Fibroblast of mammary gland (primary cell): ENCODE measurements at regions not wholly inside any gene's neighbourhood (a gene's known extent, or its start where the extent isn't known, plus 50 kb on each side); places are given as distances from the start of the nearest gene placed in this dataset.

Experiments
- DNase-seq: peaks from one replicate; pipeline ENCODE4 v3.0.0-alpha.2; 2010; ENCODE audit warnings: low read depth
- H3K4me3 ChIP-seq: 2 replicates; pipeline ENCODE4 v1.5.1; 2011; ENCODE audit warnings: low read depth, mild to moderate bottlenecking, low read length, moderate library complexity; ENCODE audit not compliant: control insufficient read depth
- CTCF ChIP-seq: conservative IDR thresholded peaks from 2 replicates; pipeline ENCODE4 v1.5.1; 2011; ENCODE audit warnings: low read depth, low read length, inconsistent platforms; ENCODE audit not compliant: control insufficient read depth, insufficient read depth

GRCh38 chr1:166327886-166328285 is 161.1 kb upstream of the FAM78B start:
- DNase-seq, result no peak
- no peak for TF ChIP-seq CTCF
- no peak overlapping the region for H3K4me3 ChIP-seq

GRCh38 chr1:166328956-166329355 is 162.2 kb upstream of the FAM78B start:
- DNase-seq, result no peak
- no peak overlapping the region for H3K4me3 ChIP-seq
- no peak for TF ChIP-seq CTCF

- no peak for TF ChIP-seq CTCF
- H3K4me3 ChIP-seq, result no peak overlapping the region
- DNase-seq, result no peak
Observed at GRCh38 chr1:166330096-166330495, 163.3 kb upstream of the FAM78B start.

GRCh38 chr1:166338105-166338504 is 171.3 kb upstream of the FAM78B start:
- H3K4me3 ChIP-seq, result no peak overlapping the region

GRCh38 chr1:166340709-166341108 is 173.9 kb upstream of the FAM78B start:
- no peak for DNase-seq
- no peak for TF ChIP-seq CTCF
- H3K4me3 ChIP-seq, result no peak overlapping the region

More at GRCh38 chr1:166338105-166338504, 171.3 kb upstream of the FAM78B start:
- TF ChIP-seq CTCF, result no peak
- DNase-seq, result no peak

- DNase-seq, result no peak
- no peak overlapping the region for H3K4me3 ChIP-seq
- no peak for TF ChIP-seq CTCF
Observed at GRCh38 chr1:166343276-166343675, 176.5 kb upstream of the FAM78B start.

GRCh38 chr1:166350490-166350889 is 183.7 kb upstream of the FAM78B start:
- H3K4me3 ChIP-seq, result no peak overlapping the region
- no peak for DNase-seq

More at GRCh38 chr1:166350490-166350889, 183.7 kb upstream of the FAM78B start:
- no peak for TF ChIP-seq CTCF
